ENCODE measurements at regions not wholly inside any gene's neighbourhood (a gene's known extent, or its start where the extent isn't known, plus 50 kb on each side); places are given as distances from the start of the nearest gene placed in this dataset.
"Not testable (repeated sequence)": the region's sequence is repeated elsewhere in the genome, so short reads cannot be mapped to it uniquely, and the experiment has no call there.

DNA sequence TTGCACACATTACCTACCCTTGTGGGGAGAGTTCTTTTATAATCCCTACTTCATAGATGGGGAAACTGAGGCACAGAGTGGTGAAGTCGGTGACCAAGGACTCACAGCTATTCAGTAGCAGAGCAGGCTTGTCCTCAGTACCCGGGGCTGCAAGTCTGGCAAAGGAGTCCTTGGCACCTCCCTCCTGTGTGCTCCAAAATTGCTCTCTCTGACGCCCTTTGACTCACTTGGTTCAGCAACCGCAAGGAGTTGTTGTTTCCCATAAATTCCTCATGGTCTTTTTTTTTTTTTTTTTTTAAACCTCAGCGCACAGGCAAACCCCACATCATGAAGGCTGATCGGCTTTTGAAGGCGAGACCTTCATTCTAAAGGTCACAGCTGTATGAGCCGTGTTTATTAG, 143.2 kb downstream of the CEBPB start:
- no peaks in the 10 kb centered on the region for H3K27me3 ChIP-seq (ENCODE audit: control insufficient read depth in 1 of 2, insufficient read depth in 1 of 2, low read length in 2 of 2)
- H4K91ac ChIP-seq (ENCODE audit: low read length), result no peak overlapping the region
- no peak overlapping the region for H2BK5ac ChIP-seq (ENCODE audit: low read depth, low read length, poor library complexity, severe bottlenecking)
- H3K36me3 ChIP-seq (ENCODE audit: control insufficient read depth in 1 of 2, insufficient read depth in 2 of 2, low read depth in 1 of 2, low read length in 2 of 2), result no peaks in the 10 kb centered on the region
- H3K4me3 ChIP-seq (ENCODE audit: insufficient read depth in 1 of 2, low read depth in 1 of 2, low read length in 2 of 2), result peak overlapping the region in 1 of 2 experiments; percentile 7
- H2AK5ac ChIP-seq (ENCODE audit: low read length, severe bottlenecking), result no peak overlapping the region
- no peak overlapping the region for H3K14ac ChIP-seq (ENCODE audit: low read length in 2 of 2)
- peak; percentile 63 for DNase-seq
- H3K4me2 ChIP-seq (ENCODE audit: low read length, poor library complexity, severe bottlenecking), result no peak overlapping the region
- H3K23ac ChIP-seq (ENCODE audit: low read length in 2 of 2), result no peak overlapping the region
- no peaks in the 10 kb centered on the region for H3K9me3 ChIP-seq (ENCODE audit: control insufficient read depth, low read length)
- peak overlapping the region; percentile 71 for H3K9ac ChIP-seq (ENCODE audit: low read length)
- WGBS, result 84% methylated on average over 8 of the region's 8 CpGs
- H2BK15ac ChIP-seq (ENCODE audit: low read depth, poor library complexity, severe bottlenecking), result no peak overlapping the region
- H2AFZ ChIP-seq (ENCODE audit: low read depth, low read length), result no peak overlapping the region
- no peak overlapping the region for H2BK120ac ChIP-seq (ENCODE audit: low read depth, low read length)
- no peak overlapping the region for H3K27ac ChIP-seq (ENCODE audit: low read length, poor library complexity, severe bottlenecking)
- H3K18ac ChIP-seq (ENCODE audit: low read depth in 1 of 2, low read length in 2 of 2), result no peak overlapping the region
- H2BK12ac ChIP-seq (ENCODE audit: low read length in 2 of 2), result no peak overlapping the region
- H3K4me1 ChIP-seq (ENCODE audit: control insufficient read depth, insufficient read depth, low read depth, low read length), result peaks cover 8% of the 10 kb centered on the region
- H4K8ac ChIP-seq (ENCODE audit: low read length), result no peak overlapping the region
- H3K4ac ChIP-seq (ENCODE audit: low read depth in 1 of 2, low read length in 2 of 2), result no peak overlapping the region
- H3K79me1 ChIP-seq (replicated peaks; ENCODE audit: low read length, poor library complexity, severe bottlenecking), result no peaks in the 10 kb centered on the region

- H3K23ac ChIP-seq (ENCODE audit: low read length in 2 of 2); H2AK5ac ChIP-seq (ENCODE audit: low read length, severe bottlenecking); H3K4ac ChIP-seq (ENCODE audit: low read depth in 1 of 2, low read length in 2 of 2); H2BK5ac ChIP-seq (ENCODE audit: low read depth, low read length, poor library complexity, severe bottlenecking); H3K14ac ChIP-seq (ENCODE audit: low read length in 2 of 2); H2AFZ ChIP-seq (ENCODE audit: low read depth, low read length); H4K8ac ChIP-seq (ENCODE audit: low read length); H3K36me3 ChIP-seq (ENCODE audit: control insufficient read depth in 1 of 2, insufficient read depth in 2 of 2, low read depth in 1 of 2, low read length in 2 of 2); H3K4me2 ChIP-seq (ENCODE audit: low read length, poor library complexity, severe bottlenecking); H3K4me3 ChIP-seq (ENCODE audit: insufficient read depth in 1 of 2, low read depth in 1 of 2, low read length in 2 of 2); H2BK120ac ChIP-seq (ENCODE audit: low read depth, low read length); H3K27me3 ChIP-seq (ENCODE audit: control insufficient read depth in 1 of 2, insufficient read depth in 1 of 2, low read length in 2 of 2); H4K91ac ChIP-seq (ENCODE audit: low read length); H2BK12ac ChIP-seq (ENCODE audit: low read length in 2 of 2); H3K27ac ChIP-seq (ENCODE audit: low read length, poor library complexity, severe bottlenecking); H3K79me1 ChIP-seq (replicated peaks; ENCODE audit: low read length, poor library complexity, severe bottlenecking); H3K9me3 ChIP-seq (ENCODE audit: control insufficient read depth, low read length); H2BK15ac ChIP-seq (ENCODE audit: low read depth, poor library complexity, severe bottlenecking); DNase-seq; H3K18ac ChIP-seq (ENCODE audit: low read depth in 1 of 2, low read length in 2 of 2): not testable (repeated sequence)
- Histone ChIP-seq H3K4me1 (ENCODE audit: control insufficient read depth, insufficient read depth, low read depth, low read length) (peaks cover 15% of the 10 kb centered on the region), H3K9ac (ENCODE audit: low read length) (peak overlapping the region; percentile 71)
- 98% methylated on average over 5 of the region's 6 CpGs for WGBS
Measured at GRCh38 chr20:50334512-50334911, 143.9 kb downstream of the CEBPB start.

- Histone ChIP-seq H3K23ac (ENCODE audit: low read length in 2 of 2) (no peak overlapping the region), H3K9ac (ENCODE audit: low read length) (peak overlapping the region; percentile 71), H3K18ac (ENCODE audit: low read depth in 1 of 2, low read length in 2 of 2) (no peak overlapping the region), H3K4me1 (ENCODE audit: control insufficient read depth, insufficient read depth, low read depth, low read length) (peaks cover 17% of the 10 kb centered on the region), H3K14ac (ENCODE audit: low read length in 2 of 2) (no peak overlapping the region), H3K9me3 (ENCODE audit: control insufficient read depth, low read length) (no peaks in the 10 kb centered on the region), H3K4me2 (ENCODE audit: low read length, poor library complexity, severe bottlenecking) (no peak overlapping the region), H4K8ac (ENCODE audit: low read length) (no peak overlapping the region), H4K91ac (ENCODE audit: low read length) (no peak overlapping the region), H2BK15ac (ENCODE audit: low read depth, poor library complexity, severe bottlenecking) (no peak overlapping the region), H3K27me3 (ENCODE audit: control insufficient read depth in 1 of 2, insufficient read depth in 1 of 2, low read length in 2 of 2) (no peaks in the 10 kb centered on the region), H2AK5ac (ENCODE audit: low read length, severe bottlenecking) (no peak overlapping the region), H3K27ac (ENCODE audit: low read length, poor library complexity, severe bottlenecking) (no peak overlapping the region), H3K79me1 (replicated peaks; ENCODE audit: low read length, poor library complexity, severe bottlenecking) (no peaks in the 10 kb centered on the region), H2AFZ (ENCODE audit: low read depth, low read length) (no peak overlapping the region), H2BK120ac (ENCODE audit: low read depth, low read length) (no peak overlapping the region), H3K4ac (ENCODE audit: low read depth in 1 of 2, low read length in 2 of 2) (no peak overlapping the region), H2BK12ac (ENCODE audit: low read length in 2 of 2) (no peak overlapping the region), H2BK5ac (ENCODE audit: low read depth, low read length, poor library complexity, severe bottlenecking) (no peak overlapping the region), H3K4me3 (ENCODE audit: insufficient read depth in 1 of 2, low read depth in 1 of 2, low read length in 2 of 2) (no peak overlapping the region), H3K36me3 (ENCODE audit: control insufficient read depth in 1 of 2, insufficient read depth in 2 of 2, low read depth in 1 of 2, low read length in 2 of 2) (no peaks in the 10 kb centered on the region)
- DNase-seq, result peak; percentile 38
- WGBS, result no CpG with 5 or more reads among the region's 2 CpGs
Measured at GRCh38 chr20:50335105-50335504, 144.5 kb downstream of the CEBPB start.

- no peak overlapping the region for H2AK5ac ChIP-seq (ENCODE audit: low read length, severe bottlenecking)
- H3K4me1 ChIP-seq (ENCODE audit: control insufficient read depth, insufficient read depth, low read depth, low read length), result peaks cover 18% of the 10 kb centered on the region
- H2BK5ac ChIP-seq (ENCODE audit: low read depth, low read length, poor library complexity, severe bottlenecking), result no peak overlapping the region
- H3K9me3 ChIP-seq (ENCODE audit: control insufficient read depth, low read length), result no peaks in the 10 kb centered on the region
- DNase-seq, result no peak
- H3K9ac ChIP-seq (ENCODE audit: low read length), result peak overlapping the region; percentile 48
- no peak overlapping the region for H2BK120ac ChIP-seq (ENCODE audit: low read depth, low read length)
- no peak overlapping the region for H3K14ac ChIP-seq (ENCODE audit: low read length in 2 of 2)
- no peaks in the 10 kb centered on the region for H3K79me1 ChIP-seq (replicated peaks; ENCODE audit: low read length, poor library complexity, severe bottlenecking)
- WGBS, result 98% methylated on average over 4 of the region's 7 CpGs
- no peak overlapping the region for H4K8ac ChIP-seq (ENCODE audit: low read length)
- H3K18ac ChIP-seq (ENCODE audit: low read depth in 1 of 2, low read length in 2 of 2), result no peak overlapping the region
- H2BK12ac ChIP-seq (ENCODE audit: low read length in 2 of 2), result no peak overlapping the region
- H3K27me3 ChIP-seq (ENCODE audit: control insufficient read depth in 1 of 2, insufficient read depth in 1 of 2, low read length in 2 of 2), result no peaks in the 10 kb centered on the region
- H3K27ac ChIP-seq (ENCODE audit: low read length, poor library complexity, severe bottlenecking), result no peak overlapping the region
- no peak overlapping the region for H2AFZ ChIP-seq (ENCODE audit: low read depth, low read length)
- H3K4me3 ChIP-seq (ENCODE audit: insufficient read depth in 1 of 2, low read depth in 1 of 2, low read length in 2 of 2), result no peak overlapping the region
- H3K23ac ChIP-seq (ENCODE audit: low read length in 2 of 2), result no peak overlapping the region
- H4K91ac ChIP-seq (ENCODE audit: low read length), result no peak overlapping the region
- H3K4ac ChIP-seq (ENCODE audit: low read depth in 1 of 2, low read length in 2 of 2), result no peak overlapping the region
- H3K4me2 ChIP-seq (ENCODE audit: low read length, poor library complexity, severe bottlenecking), result no peak overlapping the region
- no peaks in the 10 kb centered on the region for H3K36me3 ChIP-seq (ENCODE audit: control insufficient read depth in 1 of 2, insufficient read depth in 2 of 2, low read depth in 1 of 2, low read length in 2 of 2)
- H2BK15ac ChIP-seq (ENCODE audit: low read depth, poor library complexity, severe bottlenecking), result no peak overlapping the region
Measured at GRCh38 chr20:50335866-50336265, 145.2 kb downstream of the CEBPB start.

All from mesenchymal stem cell (in vitro differentiated cells and primary cell).